ENCODE measurements at regions not wholly inside any gene's neighbourhood (a gene's known extent, or its start where the extent isn't known, plus 50 kb on each side); places are given as distances from the start of the nearest gene placed in this dataset.

GRCh38 chr2:16615246-16615645 is 50.4 kb downstream of the CYRIA start:
- TF ChIP-seq CTCF (IDR thresholded peaks at IDR 0.05) (no peak), POLR2A (IDR thresholded peaks at IDR 0.05) (no peak)

Measured in thyroid gland (tissue), 4 donors.